Ascending aorta (tissue), 2 donors: ENCODE measurements at regions not wholly inside any gene's neighbourhood (a gene's known extent, or its start where the extent isn't known, plus 50 kb on each side); places are given as distances from the start of the nearest gene placed in this dataset.
"Not testable (repeated sequence)": the region's sequence is repeated elsewhere in the genome, so short reads cannot be mapped to it uniquely, and the experiment has no call there.

ENCODE experiments used
- DNase-seq, 2 donors: peaks; one replicate each; pipeline ENCODE4 v3.0.0-alpha.2; 2019; ENCODE audit warnings: low spot score in 2 of 2
- H3K27ac ChIP-seq, 2 donors: fragments of 200-600 bp; sonication (generic); one replicate each; pipeline ENCODE4 v1.5.1; 2016 to 2017; ENCODE audit warnings: mild to moderate bottlenecking in 1 of 2
- H3K27me3 ChIP-seq: fragments of 200-600 bp; sonication (generic); one replicate; pipeline ENCODE4 v1.5.1; 2017
- H3K36me3 ChIP-seq, 2 donors: fragments of 200-600 bp; sonication (generic); one replicate each; pipeline ENCODE4 v1.5.1; 2016
- H3K4me1 ChIP-seq, 2 donors: fragments of 200-600 bp; sonication (generic); one replicate each; pipeline ENCODE4 v1.5.1; 2016 to 2017; ENCODE audit warnings: mild to moderate bottlenecking in 1 of 2
- H3K4me3 ChIP-seq, 2 donors: fragments of 200-600 bp; sonication (generic); one replicate each; pipeline ENCODE4 v1.5.1; 2016 to 2017; ENCODE audit warnings: mild to moderate bottlenecking in 1 of 2
- H3K9me3 ChIP-seq, 2 donors: fragments of 200-600 bp; sonication (generic); one replicate each; pipeline ENCODE4 v1.5.1; 2016
- intact Hi-C: fragments of 100-400 bp; cut with DNase I; formaldehyde crosslinking; loops from one replicate; pipeline ENCODE4 v1.15.1; 2023
- TF ChIP-seq, protein P1 (sequence below), 3 experiments: fragments of 200-600 bp in 2 of 3; fragments of 450-650 bp in 1 of 3; sonication (generic) in 2 of 3; IDR thresholded peaks; one replicate each; pipeline ENCODE4 v1.5.1; 2016 to 2019; ENCODE audit warnings: antibody characterized with exemption in 3 of 3, mild to moderate bottlenecking in 1 of 3, moderate library complexity in 1 of 3

GRCh38 chr1:212512816-212513559 is 80.3 kb downstream of the NENF start:
- no peaks in the 10 kb centered on the region for H3K27me3 ChIP-seq
- TF ChIP-seq, protein P1, sequence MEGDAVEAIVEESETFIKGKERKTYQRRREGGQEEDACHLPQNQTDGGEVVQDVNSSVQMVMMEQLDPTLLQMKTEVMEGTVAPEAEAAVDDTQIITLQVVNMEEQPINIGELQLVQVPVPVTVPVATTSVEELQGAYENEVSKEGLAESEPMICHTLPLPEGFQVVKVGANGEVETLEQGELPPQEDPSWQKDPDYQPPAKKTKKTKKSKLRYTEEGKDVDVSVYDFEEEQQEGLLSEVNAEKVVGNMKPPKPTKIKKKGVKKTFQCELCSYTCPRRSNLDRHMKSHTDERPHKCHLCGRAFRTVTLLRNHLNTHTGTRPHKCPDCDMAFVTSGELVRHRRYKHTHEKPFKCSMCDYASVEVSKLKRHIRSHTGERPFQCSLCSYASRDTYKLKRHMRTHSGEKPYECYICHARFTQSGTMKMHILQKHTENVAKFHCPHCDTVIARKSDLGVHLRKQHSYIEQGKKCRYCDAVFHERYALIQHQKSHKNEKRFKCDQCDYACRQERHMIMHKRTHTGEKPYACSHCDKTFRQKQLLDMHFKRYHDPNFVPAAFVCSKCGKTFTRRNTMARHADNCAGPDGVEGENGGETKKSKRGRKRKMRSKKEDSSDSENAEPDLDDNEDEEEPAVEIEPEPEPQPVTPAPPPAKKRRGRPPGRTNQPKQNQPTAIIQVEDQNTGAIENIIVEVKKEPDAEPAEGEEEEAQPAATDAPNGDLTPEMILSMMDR (IDR thresholded peaks at IDR 0.05): no peak
- no peak overlapping the region for H3K4me3 ChIP-seq
- no peak for DNase-seq
- peaks cover 0 to 8% of the 10 kb centered on the region in 2 donors for H3K4me1 ChIP-seq
- H3K9me3 ChIP-seq: no peaks in the 10 kb centered on the region
- intact Hi-C loops: no loop called here
- H3K36me3 ChIP-seq: no peaks in the 10 kb centered on the region
- no peak overlapping the region for H3K27ac ChIP-seq

- H3K27ac ChIP-seq: no peak overlapping the region
- H3K4me3 ChIP-seq: peak overlapping the region in 1 of 2 donors; percentile 58
- no peaks in the 10 kb centered on the region for H3K36me3 ChIP-seq
- H3K27me3 ChIP-seq: no peaks in the 10 kb centered on the region
- no peaks in the 10 kb centered on the region for H3K9me3 ChIP-seq
- DNase-seq: no peak
- intact Hi-C loops: no loop called here
- TF ChIP-seq, protein P1 (IDR thresholded peaks at IDR 0.05): no peak
- peaks cover 0 to 8% of the 10 kb centered on the region in 2 donors for H3K4me1 ChIP-seq
Observed at GRCh38 chr1:212513586-212513985, 80.9 kb downstream of the NENF start.

DNA sequence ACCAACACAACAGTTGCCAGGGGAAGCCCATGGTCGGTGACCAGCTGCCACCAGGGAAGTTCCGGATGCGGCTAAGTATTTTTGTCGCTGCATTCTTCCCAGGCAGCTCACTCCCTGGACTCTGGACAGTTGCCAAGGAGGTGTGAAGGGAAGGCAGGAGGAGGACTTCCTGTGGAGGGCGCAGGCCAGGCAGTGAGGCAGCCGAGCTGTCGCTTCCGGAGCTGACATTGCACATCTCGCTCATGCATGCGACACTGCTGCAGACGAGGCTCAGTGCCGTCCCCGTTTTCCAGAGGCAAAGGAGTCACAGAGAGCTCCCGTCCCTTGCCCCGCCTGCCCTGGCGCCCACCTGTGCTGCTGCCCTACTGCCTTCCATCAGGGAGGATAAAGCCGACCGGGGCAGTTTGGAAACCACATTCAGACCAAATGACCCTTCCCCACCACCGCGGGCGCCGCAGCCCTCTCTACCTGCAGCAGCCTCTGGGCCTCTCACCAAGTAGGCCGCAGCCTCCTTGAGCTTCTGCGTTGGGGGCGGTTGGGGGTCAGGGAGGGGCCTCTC is 81.4 kb downstream of the NENF start:
- peak overlapping the region in 1 of 2 donors; percentile 58 for H3K4me3 ChIP-seq

GRCh38 chr1:212514782-212515181 is 82.1 kb downstream of the NENF start:
- DNase-seq: no peak
- Histone ChIP-seq H3K27ac (peak overlapping the region in 1 of 2 donors; percentile 6), H3K36me3 (no peaks in the 10 kb centered on the region), H3K4me3 (peak overlapping the region in 1 of 2 donors; percentile 58), H3K27me3 (no peaks in the 10 kb centered on the region), H3K9me3 (no peaks in the 10 kb centered on the region), H3K4me1 (peaks cover 0 to 8% of the 10 kb centered on the region in 2 donors)
- intact Hi-C loops: loop anchor here (2.0 kb wide), 1 partner anchor 44 kb away; no protein-coding TSS in a partner anchor
- TF ChIP-seq, protein P1 (IDR thresholded peaks at IDR 0.05): no peak

More for the DNA sequence above, 81.4 kb downstream of the NENF start:
- H3K27ac ChIP-seq: peak overlapping the region in 1 of 2 donors; percentile 6
- intact Hi-C loops: loop anchor here (2.0 kb wide), 1 partner anchor 45 kb away; no protein-coding TSS in a partner anchor
- no peaks in the 10 kb centered on the region for H3K36me3 ChIP-seq
- no peaks in the 10 kb centered on the region for H3K27me3 ChIP-seq
- H3K9me3 ChIP-seq: no peaks in the 10 kb centered on the region
- peak in 1 of 2 donors; percentile 77 for DNase-seq
- peaks cover 0 to 8% of the 10 kb centered on the region in 2 donors for H3K4me1 ChIP-seq
- TF ChIP-seq, protein P1 (IDR thresholded peaks at IDR 0.05): no peak

DNA sequence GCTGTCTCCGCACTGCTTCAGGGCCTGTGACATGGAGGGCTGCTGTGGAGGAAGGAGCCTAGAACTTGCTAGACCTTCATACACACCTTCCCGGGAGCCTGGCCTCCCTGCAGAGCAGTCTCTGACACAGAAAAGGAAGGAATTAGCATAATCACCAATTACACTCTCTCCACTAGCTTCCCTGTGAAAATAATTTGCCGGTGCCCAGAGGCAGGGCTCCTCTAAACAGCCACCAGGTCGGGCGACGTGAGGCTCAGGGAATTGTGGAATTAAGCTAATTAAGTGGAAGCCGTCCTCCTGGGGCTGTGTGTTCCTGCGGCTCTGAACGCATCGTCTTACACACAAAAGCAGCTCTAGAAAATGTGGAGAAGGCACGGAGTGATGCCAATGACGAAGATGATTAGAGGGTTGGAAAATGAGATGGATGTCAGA is 82.6 kb downstream of the NENF start:
- Histone ChIP-seq H3K9me3 (no peaks in the 10 kb centered on the region), H3K27me3 (no peaks in the 10 kb centered on the region), H3K4me1 (peaks cover 0 to 8% of the 10 kb centered on the region in 2 donors), H3K4me3 (peak overlapping the region in 1 of 2 donors; percentile 58), H3K36me3 (no peaks in the 10 kb centered on the region), H3K27ac (peak overlapping the region in 1 of 2 donors; percentile 6)
- TF ChIP-seq, protein P1 (IDR thresholded peaks at IDR 0.05): no peak
- no peak for DNase-seq
- intact Hi-C loops: loop anchor here (2.0 kb wide), 1 partner anchor 43 kb away; no protein-coding TSS in a partner anchor

DNA sequence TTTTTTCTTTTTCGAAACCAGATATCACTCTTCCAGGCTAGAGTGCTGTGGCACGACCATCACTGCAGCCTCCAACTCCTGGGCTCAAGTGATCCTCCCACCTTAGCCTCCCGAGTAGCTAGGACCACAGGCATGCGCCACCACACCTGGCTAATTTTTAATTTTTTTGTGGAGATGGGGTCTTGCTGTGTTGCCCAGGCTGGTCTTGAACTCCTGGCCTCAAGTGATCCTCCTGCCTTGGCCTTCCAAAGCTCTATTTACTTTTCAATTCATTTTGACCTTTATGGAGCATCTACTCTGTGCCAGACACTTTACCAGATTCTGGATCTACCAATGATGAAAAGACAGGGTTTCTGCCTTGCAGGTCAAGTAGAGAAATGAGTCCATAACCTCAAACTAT is 83.3 kb downstream of the NENF start:
- H3K27me3 ChIP-seq, H3K9me3 ChIP-seq, H3K4me1 ChIP-seq, H3K4me3 ChIP-seq, intact Hi-C loops, DNase-seq, H3K36me3 ChIP-seq, H3K27ac ChIP-seq: not testable (repeated sequence)
